IMR-90 (cell line): ENCODE measurements at regions not wholly inside any gene's neighbourhood (a gene's known extent, or its start where the extent isn't known, plus 50 kb on each side); places are given as distances from the start of the nearest gene placed in this dataset.

Experiments
- ATAC-seq: fragments of 200-7000 bp; cut with Tn5 transposase; 2 replicates; pipeline ENCODE4 v1.9.1; 2020; ENCODE audit warnings: low read depth, mild to moderate bottlenecking, moderate library complexity
- BruUV-seq: library from RNA; stranded (reverse); fragments of 400-500 nt; replicated peaks from 2 replicates; lab custom pipeline; 2021; lab: Mats Ljungman, UMichigan
- CTCF ChIA-PET: fragments of 300-600 bp; formaldehyde crosslinking; extraction: SDS; loops from one replicate; lab custom pipeline; 2021; ENCODE audit warnings: antibody characterized with exemption; lab: Yijun Ruan, JAX
- POLR2A ChIA-PET: fragments of 300-600 bp; sonication (Branson Sonifier 250); formaldehyde crosslinking; loops from one replicate; lab custom pipeline; 2022; ENCODE audit warnings: antibody characterized with exemption; ENCODE audit not compliant: unreplicated experiment; lab: Charles Lee
- DNase-seq: peaks from one replicate; pipeline ENCODE4 v3.0.0; 2013
- H2AFZ ChIP-seq: replicated peaks from 2 replicates; pipeline ENCODE3; 2013; ENCODE audit warnings: low read length, mild to moderate bottlenecking; ENCODE audit not compliant: poor library complexity
- H2AK5ac ChIP-seq: 2 replicates; pipeline ENCODE4 v1.6.1; 2013; ENCODE audit warnings: low read depth, low read length, inconsistent platforms
- H2AK9ac ChIP-seq: replicated peaks from 2 replicates; pipeline ENCODE3; 2013; ENCODE audit warnings: mild to moderate bottlenecking, low read depth, low read length, moderate library complexity; ENCODE audit not compliant: poor library complexity
- H2BK120ac ChIP-seq: 2 replicates; pipeline ENCODE4 v1.6.1; 2013; ENCODE audit warnings: low read depth, low read length, inconsistent platforms
- H2BK15ac ChIP-seq: 3 replicates; pipeline ENCODE4 v1.6.1; 2013; ENCODE audit warnings: low read depth, low read length, inconsistent platforms
- H2BK20ac ChIP-seq: 2 replicates; pipeline ENCODE4 v1.6.1; 2013; ENCODE audit warnings: low read depth, mild to moderate bottlenecking, inconsistent platforms, low read length, moderate library complexity
- H2BK5ac ChIP-seq: 2 replicates; pipeline ENCODE4 v1.6.1; 2013; ENCODE audit warnings: mild to moderate bottlenecking, low read depth, low read length, inconsistent platforms; ENCODE audit not compliant: poor library complexity, severe bottlenecking
- H3K14ac ChIP-seq: replicated peaks from 2 replicates; pipeline ENCODE4 v1.6.1; 2013; ENCODE audit warnings: low read depth, low read length, inconsistent platforms
- H3K18ac ChIP-seq: 2 replicates; pipeline ENCODE4 v1.6.1; 2013; ENCODE audit warnings: low read depth, low read length, control low read depth
- H3K23ac ChIP-seq: 2 replicates; pipeline ENCODE4 v1.6.1; 2013; ENCODE audit warnings: low read depth, low read length, inconsistent platforms
- H3K27ac ChIP-seq: 2 replicates; pipeline ENCODE4 v1.5.1; 2013; ENCODE audit warnings: mild to moderate bottlenecking, control low read depth, low read length; ENCODE audit not compliant: insufficient read depth
- H3K27me3 ChIP-seq: 2 replicates; pipeline ENCODE4 v1.6.1; 2013; ENCODE audit warnings: low read length; ENCODE audit not compliant: control insufficient read depth, insufficient read depth
- H3K36me3 ChIP-seq: 2 replicates; pipeline ENCODE4 v1.6.1; 2013; ENCODE audit warnings: low read length, mixed read lengths; ENCODE audit not compliant: control insufficient read depth, insufficient read depth
- H3K4ac ChIP-seq: 2 replicates; pipeline ENCODE4 v1.6.1; 2013; ENCODE audit warnings: low read depth, low read length, inconsistent platforms
- H3K4me1 ChIP-seq: 2 replicates; pipeline ENCODE4 v1.6.1; 2013; ENCODE audit warnings: low read length, mixed read lengths; ENCODE audit not compliant: control insufficient read depth, insufficient read depth
- H3K4me2 ChIP-seq: 2 replicates; pipeline ENCODE4 v1.6.1; 2013; ENCODE audit warnings: low read depth, mild to moderate bottlenecking, control low read depth, low read length, moderate library complexity
- H3K4me3 ChIP-seq: 2 replicates; pipeline ENCODE4 v1.5.1; 2013; ENCODE audit warnings: low read depth, mild to moderate bottlenecking, control low read depth, low read length, moderate library complexity; ENCODE audit not compliant: insufficient read depth
- H3K56ac ChIP-seq: 2 replicates; pipeline ENCODE4 v1.6.1; 2013; ENCODE audit warnings: low read length, inconsistent platforms; ENCODE audit not compliant: insufficient read depth; ENCODE audit errors: extremely low read depth
- H3K79me1 ChIP-seq, 2 experiments: 2 replicates each; pipeline ENCODE4 v1.6.1; 2013; ENCODE audit warnings: low read length in 2 of 2, inconsistent platforms in 1 of 2, low read depth in 1 of 2
- H3K9ac ChIP-seq: 2 replicates; pipeline ENCODE4 v1.6.1; 2013; ENCODE audit warnings: low read depth, low read length, control low read depth
- H3K9me1 ChIP-seq: 2 replicates; pipeline ENCODE4 v1.6.1; 2013; ENCODE audit warnings: low read length, inconsistent platforms; ENCODE audit not compliant: insufficient read depth
- H3K9me3 ChIP-seq: 2 replicates; pipeline ENCODE4 v1.6.1; 2013; ENCODE audit warnings: low read length; ENCODE audit not compliant: control insufficient read depth, insufficient read depth
- H4K20me1 ChIP-seq: 2 replicates; pipeline ENCODE4 v1.6.1; 2013; ENCODE audit warnings: low read length, inconsistent platforms; ENCODE audit not compliant: insufficient read depth
- H4K5ac ChIP-seq: 2 replicates; pipeline ENCODE4 v1.6.1; 2013; ENCODE audit warnings: mild to moderate bottlenecking, low read depth, low read length, control low read depth
- H4K8ac ChIP-seq, 2 experiments: 2 replicates each; pipeline ENCODE4 v1.6.1; 2013; ENCODE audit warnings: low read depth in 2 of 2, low read length in 2 of 2, control low read depth in 1 of 2, inconsistent platforms in 1 of 2
- H4K91ac ChIP-seq: 2 replicates; pipeline ENCODE4 v1.6.1; 2013; ENCODE audit warnings: low read depth, low read length, inconsistent platforms; ENCODE audit not compliant: insufficient read depth
- MAFK ChIP-seq: IDR thresholded peaks from 2 replicates; pipeline ENCODE4 v1.6.1; 2012; ENCODE audit warnings: low read depth, low read length, improper control_type of control experiment
- POLR2A ChIP-seq: IDR thresholded peaks from 2 replicates; pipeline ENCODE4 v1.6.1; 2012; ENCODE audit warnings: mild to moderate bottlenecking, low read depth, low read length
- RFX5 ChIP-seq: IDR thresholded peaks from 2 replicates; pipeline ENCODE4 v1.8.0; 2012; ENCODE audit warnings: low read depth, mild to moderate bottlenecking, low read length, moderate library complexity
- WGBS, 2 experiments: methylation state at CpG; one replicate each; pipeline versions ENCODE4 v1.1.5 to v1.1.7; 2013; ENCODE audit warnings: missing lambda C conversion rate in 2 of 2; ENCODE audit not compliant: insufficient read length in 1 of 2; ENCODE audit errors: extremely low coverage in 2 of 2; 5-methylcytosine and 5-hydroxymethylcytosine counted together
- dilution Hi-C: fragments of 300-500 bp; cut with HindIII; formaldehyde crosslinking; loops from one replicate; pipeline ENCODE4 v1.14.3; 2018; ENCODE audit warnings: low sequenced_read_pairs; ENCODE audit not compliant: unreplicated experiment
- in situ Hi-C: fragments of 300-500 bp; cut with MboI; formaldehyde crosslinking; loops from 3 replicates; pipeline ENCODE4 v1.14.3; 2019; ENCODE audit warnings: low sequenced_read_pairs, inconsistent platforms, mixed read lengths
- intact Hi-C: fragments of 100-400 bp; cut with micrococcal nuclease; formaldehyde crosslinking; loops from 2 replicates; pipeline ENCODE4 v1.10.0; 2022

- POLR2A ChIA-PET: no interaction called here
- Histone ChIP-seq H4K5ac (no peak overlapping the region), H3K27ac (no peak overlapping the region), H3K18ac (no peak overlapping the region), H3K9me1 (no peaks in the 10 kb centered on the region), H3K27me3 (peaks cover 5% of the 10 kb centered on the region), H3K36me3 (no peaks in the 10 kb centered on the region), H4K8ac (no peak overlapping the region), H2AFZ (no peak overlapping the region), H3K4me2 (no peak overlapping the region), H3K9me3 (no peaks in the 10 kb centered on the region), H3K14ac (no peak overlapping the region), H2BK15ac (no peak overlapping the region), H2AK9ac (no peak overlapping the region), H3K4ac (no peak overlapping the region), H4K91ac (no peak overlapping the region), H3K56ac (no peak overlapping the region), H3K4me1 (no peaks in the 10 kb centered on the region; the same call in 1 of the 2 replicates), H3K79me1 (no peaks in the 10 kb centered on the region), H4K20me1 (no peaks in the 10 kb centered on the region), H2BK5ac (no peak overlapping the region), H3K4me3 (no peak overlapping the region), H3K23ac (no peak overlapping the region), H2BK120ac (no peak overlapping the region), H3K9ac (no peak overlapping the region), H2AK5ac (no peak overlapping the region), H2BK20ac (no peak overlapping the region)
- no peak for ATAC-seq
- in situ Hi-C loops: no loop called here
- 40% methylated on average over 1 of the region's 4 CpGs; no CpG with 5 or more reads in 1 of the 2 experiments for WGBS, 2 experiments
- intact Hi-C loops: no loop called here
- DNase-seq: no peak
- dilution Hi-C loops: no loop called here
- BruUV-seq: no TSS peak
- TF ChIP-seq MAFK: no peak
- no peak for TF ChIP-seq RFX5
- no peak for TF ChIP-seq POLR2A
- CTCF ChIA-PET: no interaction called here
Measured at GRCh38 chrX:40807384-40807783, 72.0 kb upstream of the MED14 start.
